ENCODE measurements at regions not wholly inside any gene's neighbourhood (a gene's known extent, or its start where the extent isn't known, plus 50 kb on each side); places are given as distances from the start of the nearest gene placed in this dataset.
"Not testable (repeated sequence)": the region's sequence is repeated elsewhere in the genome, so short reads cannot be mapped to it uniquely, and the experiment has no call there.

DNA sequence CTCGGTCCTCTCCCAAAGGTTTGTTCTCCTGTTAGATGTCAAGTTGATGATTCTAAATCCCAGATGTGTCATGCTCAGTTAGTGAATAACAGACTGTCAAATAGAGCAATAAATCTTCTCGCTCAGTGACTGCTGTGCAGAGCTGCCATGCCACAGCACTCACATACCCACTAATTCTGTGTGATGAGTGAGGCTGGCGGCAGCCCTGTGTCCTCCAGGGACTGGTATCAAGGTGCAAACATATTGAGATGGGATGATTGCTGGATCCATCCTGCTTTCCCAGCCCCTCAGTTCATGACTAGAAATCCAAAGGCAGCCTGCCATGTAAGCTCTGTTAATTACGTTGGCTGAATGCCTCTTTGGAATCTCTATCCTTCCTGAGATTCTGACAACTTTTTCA, 103.9 kb downstream of the OLIG3 start:
- CTCF ChIA-PET: interaction anchor here (0.8 kb wide), 1 partner anchor 18 kb away, joined by 3 read pairs; no protein-coding TSS in a partner anchor
- Mint-ChIP-seq H3K27me3 (no peaks in the 10 kb centered on the region), H3K27ac (peak overlapping the region; percentile 83), H3K4me1 (peaks cover 42% of the 10 kb centered on the region), H3K36me3 (ENCODE audit: low read depth) (peaks cover 23% of the 10 kb centered on the region), H3K4me3 (no peak overlapping the region), H3K9me3 (peaks cover 17% of the 10 kb centered on the region)
- no peak for DNase-seq
- POLR2A ChIA-PET: no interaction called here

DNA sequence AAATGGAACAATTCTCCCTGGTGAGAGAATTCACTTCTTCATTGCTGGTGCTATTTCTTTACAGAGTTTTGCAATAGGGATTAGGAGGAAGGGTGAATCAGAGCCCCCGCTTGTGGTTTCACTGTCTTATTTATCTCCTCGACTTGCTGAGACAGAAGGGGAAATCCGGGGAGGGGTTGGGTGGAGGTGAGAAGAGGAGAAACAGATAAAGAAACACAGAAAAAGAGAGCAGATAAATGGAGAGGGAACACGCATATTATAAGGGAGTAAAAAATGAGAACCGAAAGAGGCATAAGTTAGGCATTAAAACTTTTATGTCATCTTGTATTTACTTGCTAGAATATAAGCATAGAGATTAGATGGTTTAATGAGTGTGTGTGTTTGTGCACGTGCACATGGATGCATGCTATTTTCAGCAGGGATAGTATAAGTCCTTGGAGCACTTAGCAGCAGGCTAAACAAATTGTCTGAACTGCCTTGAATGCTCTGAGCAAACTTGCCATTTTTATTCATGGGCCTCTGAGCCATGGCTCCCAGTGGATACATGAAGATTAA, 105.0 kb downstream of the OLIG3 start:
- Mint-ChIP-seq H3K27me3 (no peaks in the 10 kb centered on the region), H3K9me3 (peaks cover 17% of the 10 kb centered on the region), H3K4me1 (peaks cover 42% of the 10 kb centered on the region), H3K4me3 (peak overlapping the region; percentile 43), H3K36me3 (ENCODE audit: low read depth) (peaks cover 23% of the 10 kb centered on the region), H3K27ac (peak overlapping the region; percentile 83)
- ChIA-PET POLR2A (no interaction called here), CTCF (no interaction called here)
- peak; percentile 76 for DNase-seq

DNA sequence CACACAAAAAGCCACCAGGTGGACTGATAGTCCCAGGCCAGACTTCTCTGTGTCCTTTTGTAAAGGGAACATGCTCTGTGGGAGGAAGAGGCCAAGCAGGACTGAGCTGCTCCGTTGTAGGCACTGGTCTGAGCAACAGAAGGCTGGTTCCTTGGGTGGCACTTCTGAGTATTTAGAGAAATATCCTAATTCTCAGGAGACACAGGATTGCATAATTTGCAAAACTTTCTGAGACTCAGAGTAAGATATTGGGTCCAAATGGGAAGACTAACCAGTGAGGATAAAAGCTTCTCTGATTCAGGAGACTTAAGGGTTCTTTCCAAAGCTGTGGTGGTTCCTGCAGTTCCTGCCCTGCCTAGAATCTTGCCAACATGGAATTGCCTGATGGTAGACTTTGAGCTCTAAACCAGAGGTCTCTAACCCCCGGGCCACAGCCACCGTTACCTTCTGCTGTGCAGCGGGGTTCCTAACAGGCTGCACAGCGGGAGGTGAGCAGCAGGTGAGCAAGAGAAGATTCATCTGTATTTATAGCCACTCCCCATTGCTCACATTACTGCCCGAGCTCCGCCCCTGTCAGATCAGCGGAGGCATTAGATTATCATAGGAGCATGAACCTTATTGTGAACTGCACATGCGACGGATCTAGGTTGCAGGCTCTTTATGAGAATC, 107.0 kb downstream of the OLIG3 start:
- Mint-ChIP-seq H3K4me1 (peaks cover 44% of the 10 kb centered on the region), H3K36me3 (ENCODE audit: low read depth) (peaks cover 21% of the 10 kb centered on the region), H3K4me3 (no peak overlapping the region), H3K27ac (peak overlapping the region; percentile 19), H3K27me3 (no peaks in the 10 kb centered on the region), H3K9me3 (peaks cover 19% of the 10 kb centered on the region)
- CTCF ChIA-PET: interaction anchor here (0.6 to 1.2 kb wide), 2 partner anchors 11 to 86 kb away, joined by 4 read pairs; no protein-coding TSS in a partner anchor
- DNase-seq: no peak
- POLR2A ChIA-PET: no interaction called here

DNA sequence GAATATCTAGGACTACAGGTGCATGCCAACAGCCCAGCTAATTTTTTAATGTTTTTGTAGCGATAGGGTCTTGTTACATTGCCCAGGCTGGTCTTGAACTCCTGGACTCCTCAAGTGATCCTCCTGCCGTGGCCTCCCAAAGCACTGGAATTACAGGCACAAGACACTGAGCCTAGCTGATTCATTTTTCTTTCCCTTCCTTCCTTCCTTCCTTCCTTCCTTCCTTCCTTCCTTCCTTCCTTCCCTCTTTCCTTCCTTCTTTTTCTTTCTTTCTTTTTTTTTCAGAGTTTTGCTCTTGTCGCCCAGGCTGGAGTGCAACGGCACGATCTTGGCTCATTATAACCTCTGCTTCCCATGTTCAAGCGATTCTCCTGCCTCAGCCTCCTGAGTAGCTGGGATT, 110.9 kb downstream of the OLIG3 start:
- H3K9me3 Mint-ChIP-seq: peaks cover 17% of the 10 kb centered on the region
- POLR2A ChIA-PET, DNase-seq, H3K27ac Mint-ChIP-seq, H3K27me3 Mint-ChIP-seq, H3K4me3 Mint-ChIP-seq: not testable (repeated sequence)
- CTCF ChIA-PET: interaction anchor here (0.6 to 0.7 kb wide), 2 partner anchors 57 to 247 kb away, joined by 3 read pairs; no protein-coding TSS in a partner anchor
- H3K4me1 Mint-ChIP-seq: peaks cover 17% of the 10 kb centered on the region
- H3K36me3 Mint-ChIP-seq (ENCODE audit: low read depth): peaks cover 11% of the 10 kb centered on the region

DNA sequence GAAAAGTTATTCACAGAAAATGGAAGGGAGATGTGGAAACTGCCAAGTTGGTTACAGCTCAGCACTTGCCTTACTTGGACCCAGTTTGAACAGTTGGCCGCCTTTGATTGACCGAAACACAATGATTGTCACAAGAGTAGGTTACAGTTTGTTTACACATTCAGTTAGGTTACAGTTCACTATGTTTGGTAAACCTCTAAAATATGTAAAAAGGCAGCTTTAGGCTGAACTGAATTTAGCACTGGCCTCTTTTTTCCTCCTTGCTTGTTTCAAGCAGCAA, 116.2 kb downstream of the OLIG3 start:
- no peak overlapping the region for H3K27ac Mint-ChIP-seq
- peaks cover 7% of the 10 kb centered on the region for H3K4me1 Mint-ChIP-seq
- H3K27me3 Mint-ChIP-seq: peaks cover 9% of the 10 kb centered on the region
- no peak overlapping the region for H3K4me3 Mint-ChIP-seq
- ChIA-PET POLR2A (no interaction called here), CTCF (no interaction called here)
- peaks cover 13% of the 10 kb centered on the region for H3K9me3 Mint-ChIP-seq
- H3K36me3 Mint-ChIP-seq (ENCODE audit: low read depth): peaks cover 4% of the 10 kb centered on the region
- DNase-seq: no peak

DNA sequence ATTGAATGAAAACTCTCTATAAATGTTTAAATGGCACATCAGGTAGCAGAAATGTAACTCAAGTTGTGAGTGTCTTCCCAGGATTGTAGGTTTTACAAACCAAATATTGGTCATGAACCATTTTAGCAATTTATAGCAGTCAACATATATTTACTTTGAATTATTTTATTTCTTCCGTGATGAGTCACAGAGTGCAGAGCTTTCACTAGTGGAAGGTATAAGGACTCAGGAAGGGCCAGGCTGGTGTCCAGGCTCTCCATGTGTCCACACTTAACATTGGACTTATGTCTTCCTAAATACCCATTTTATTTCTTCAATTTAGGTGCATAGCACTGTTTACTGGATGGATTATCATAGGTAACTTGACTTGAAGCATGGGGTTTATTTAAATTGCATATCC, 120.9 kb downstream of the OLIG3 start:
- Mint-ChIP-seq H3K9me3 (peaks cover 7% of the 10 kb centered on the region), H3K36me3 (ENCODE audit: low read depth) (peaks cover 4% of the 10 kb centered on the region), H3K4me3 (no peak overlapping the region), H3K27ac (no peak overlapping the region), H3K27me3 (peaks cover 2% of the 10 kb centered on the region), H3K4me1 (peaks cover 7% of the 10 kb centered on the region)
- no peak for DNase-seq
- CTCF ChIA-PET: interaction anchor here (1.5 kb wide), 1 partner anchor 24 kb away, joined by 3 read pairs; no protein-coding TSS in a partner anchor
- POLR2A ChIA-PET: no interaction called here

DNA sequence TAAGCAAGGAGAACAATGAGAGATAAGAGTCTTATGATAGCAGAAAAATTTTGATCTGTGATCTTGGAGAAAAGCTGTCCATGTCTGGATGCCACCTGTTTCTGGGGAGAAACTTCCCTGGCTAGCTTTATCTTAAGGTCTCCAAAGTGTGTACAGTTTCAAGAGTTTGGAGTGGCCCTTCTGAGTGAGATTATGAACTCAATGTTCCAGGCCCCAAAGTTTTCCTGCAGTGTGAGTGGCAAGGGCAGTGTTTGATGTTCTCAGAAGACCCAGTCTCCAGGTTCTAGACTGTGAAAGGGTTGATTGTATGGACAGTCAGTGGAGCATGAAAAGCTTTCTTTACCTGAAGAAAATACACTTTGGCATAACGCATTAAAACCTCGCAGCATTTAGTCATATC, 121.7 kb downstream of the OLIG3 start:
- ChIA-PET POLR2A (no interaction called here), CTCF (interaction anchor here (0.6 to 1.5 kb wide), 2 partner anchors 18 to 23 kb away, joined by 3 read pairs; no protein-coding TSS in a partner anchor)
- no peak for DNase-seq

DNA sequence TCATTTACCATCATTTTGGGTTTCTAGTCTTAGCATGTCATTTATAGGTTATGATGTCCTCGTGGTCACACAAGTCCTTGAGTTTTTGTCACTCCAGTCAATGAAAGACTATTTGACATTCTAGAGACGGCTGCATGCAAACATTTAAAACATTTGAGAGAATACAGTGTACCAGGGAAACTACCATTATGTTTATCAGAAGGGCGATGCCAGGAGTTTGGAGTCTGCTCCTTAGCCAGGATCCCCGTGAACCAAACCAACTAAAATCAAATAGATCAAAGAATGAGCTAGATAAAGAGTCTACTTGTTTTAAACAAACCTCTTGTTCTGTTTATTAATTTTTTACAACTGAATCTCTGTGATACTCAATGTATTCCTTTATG, 122.6 kb downstream of the OLIG3 start:
- DNase-seq: no peak
- Mint-ChIP-seq H3K36me3 (ENCODE audit: low read depth) (peaks cover 4% of the 10 kb centered on the region), H3K27me3 (no peaks in the 10 kb centered on the region), H3K27ac (no peak overlapping the region), H3K4me3 (no peak overlapping the region), H3K4me1 (peaks cover 7% of the 10 kb centered on the region), H3K9me3 (peaks cover 4% of the 10 kb centered on the region)
- ChIA-PET POLR2A (no interaction called here), CTCF (interaction anchor here (1.5 kb wide), 1 partner anchor 22 kb away, joined by 3 read pairs; no protein-coding TSS in a partner anchor)

More for the DNA sequence above, 121.7 kb downstream of the OLIG3 start:
- H3K9me3 Mint-ChIP-seq: peaks cover 4% of the 10 kb centered on the region
- H3K4me3 Mint-ChIP-seq: no peak overlapping the region
- no peaks in the 10 kb centered on the region for H3K27me3 Mint-ChIP-seq
- peaks cover 4% of the 10 kb centered on the region for H3K36me3 Mint-ChIP-seq (ENCODE audit: low read depth)
- H3K4me1 Mint-ChIP-seq: peaks cover 7% of the 10 kb centered on the region
- no peak overlapping the region for H3K27ac Mint-ChIP-seq

DNA sequence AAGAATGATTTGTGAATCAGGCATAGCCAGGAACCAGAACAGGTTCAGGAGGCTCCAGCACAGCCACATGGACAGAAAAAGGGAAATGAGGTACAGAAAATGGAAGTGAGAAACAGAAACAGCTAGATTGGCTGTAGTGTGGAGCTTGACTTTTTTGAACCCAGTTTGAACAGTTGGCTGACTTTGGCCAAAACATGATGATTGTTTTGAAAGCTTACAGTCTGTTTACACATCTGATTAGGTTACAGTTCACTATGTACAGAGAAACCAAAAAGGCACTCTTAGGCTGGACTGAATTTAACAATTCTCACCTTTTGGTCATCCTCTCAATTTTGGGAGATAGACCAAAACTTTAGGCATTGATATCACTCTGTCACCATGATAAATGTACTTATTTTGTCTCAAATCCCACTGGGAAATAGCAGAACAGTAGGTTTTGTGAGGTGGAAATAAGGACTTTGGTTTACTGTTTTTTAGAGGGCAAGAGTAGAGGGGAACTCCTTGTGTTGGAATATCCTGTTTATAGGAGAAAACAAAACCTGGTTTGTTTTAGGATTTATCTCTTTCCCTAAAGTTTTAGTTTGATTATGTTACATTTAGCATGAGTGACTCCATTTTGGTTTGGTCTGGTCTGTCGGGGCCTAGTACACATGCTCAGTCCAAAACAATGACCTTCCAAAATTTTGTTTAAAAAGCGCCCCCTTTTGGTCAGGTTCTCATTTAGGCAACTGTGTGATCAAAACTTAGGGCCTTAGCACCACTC, 123.1 kb downstream of the OLIG3 start:
- Mint-ChIP-seq H3K27me3 (peaks cover under 1% of the 10 kb centered on the region), H3K4me3 (no peak overlapping the region), H3K36me3 (ENCODE audit: low read depth) (no peaks in the 10 kb centered on the region), H3K9me3 (no peaks in the 10 kb centered on the region), H3K27ac (no peak overlapping the region), H3K4me1 (peaks cover 4% of the 10 kb centered on the region)
- CTCF ChIA-PET: interaction anchor here (0.6 to 1.2 kb wide), 2 partner anchors 14 to 109 kb away, joined by 3 read pairs; no protein-coding TSS in a partner anchor
- no peak for DNase-seq
- POLR2A ChIA-PET: interaction anchor here (0.6 kb wide), 1 partner anchor 53 kb away, joined by 4 read pairs; no protein-coding TSS in a partner anchor

DNA sequence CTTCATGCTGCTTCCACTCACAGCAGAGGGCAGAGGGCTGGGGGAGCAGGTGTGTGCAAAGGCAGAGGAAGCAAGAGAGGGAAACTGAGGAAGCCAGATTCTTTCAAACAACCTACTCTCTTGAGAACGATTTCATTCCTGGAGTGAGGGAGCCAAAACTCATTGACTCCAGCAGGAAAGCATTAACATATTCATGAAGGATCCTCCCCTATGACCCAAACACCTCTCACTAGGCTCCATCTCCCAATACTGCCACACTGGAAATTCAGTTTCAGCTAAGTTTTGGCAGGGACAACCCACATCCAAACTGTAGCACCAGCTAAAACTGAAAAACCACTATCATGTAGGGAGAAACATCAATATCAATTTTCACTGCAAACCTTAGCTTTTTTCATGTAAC, 125.1 kb downstream of the OLIG3 start:
- POLR2A ChIA-PET: no interaction called here
- H3K4me3 Mint-ChIP-seq: no peak overlapping the region
- no peaks in the 10 kb centered on the region for H3K36me3 Mint-ChIP-seq (ENCODE audit: low read depth)
- CTCF ChIA-PET: interaction anchor here (0.6 to 1.5 kb wide), 4 partner anchors 14 to 328 kb away, joined by 3 read pairs; no protein-coding TSS in a partner anchor
- no peak for DNase-seq
- peaks cover 4% of the 10 kb centered on the region for H3K4me1 Mint-ChIP-seq
- no peak overlapping the region for H3K27ac Mint-ChIP-seq
- H3K9me3 Mint-ChIP-seq: no peaks in the 10 kb centered on the region
- peaks cover 5% of the 10 kb centered on the region for H3K27me3 Mint-ChIP-seq

DNA sequence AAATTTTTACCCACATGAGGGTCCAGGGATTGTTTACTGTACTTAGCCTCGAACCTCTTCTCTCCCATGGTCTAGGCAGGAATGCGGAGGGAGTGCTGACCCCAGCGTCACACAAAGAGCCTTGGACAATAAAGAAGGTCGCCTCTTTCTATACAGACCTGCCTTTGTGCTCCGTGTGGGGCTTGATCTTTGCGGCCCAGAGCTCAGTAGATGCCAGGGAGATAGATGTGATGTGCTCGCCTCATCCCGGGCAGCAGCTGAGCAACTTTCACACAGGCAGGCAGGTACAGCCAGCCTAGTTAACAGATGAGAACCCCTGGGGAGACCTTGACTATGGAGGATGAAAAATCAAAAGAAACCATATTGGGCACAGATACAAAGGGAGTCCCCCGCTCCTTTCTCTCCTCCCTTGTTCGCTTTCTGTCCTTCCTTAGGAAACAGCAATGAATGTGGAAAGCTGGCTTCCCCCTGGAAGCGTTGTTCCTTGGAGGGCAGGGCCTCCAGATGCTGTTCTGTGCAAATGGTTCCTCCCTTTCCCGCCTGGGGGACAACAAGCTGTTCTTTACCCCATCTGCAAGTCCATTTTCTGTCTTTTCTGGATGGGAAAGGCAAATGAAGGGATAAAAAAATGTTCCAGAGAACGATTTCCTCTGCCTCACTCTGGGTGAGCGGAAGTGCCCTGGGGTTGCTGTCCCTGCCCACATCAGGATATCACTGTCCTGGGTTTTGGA, 128.3 kb downstream of the OLIG3 start:
- peaks cover 21% of the 10 kb centered on the region for H3K4me1 Mint-ChIP-seq
- peaks cover 9% of the 10 kb centered on the region for H3K27me3 Mint-ChIP-seq
- peaks cover 2% of the 10 kb centered on the region for H3K9me3 Mint-ChIP-seq
- no peak overlapping the region for H3K4me3 Mint-ChIP-seq
- peaks cover 2% of the 10 kb centered on the region for H3K36me3 Mint-ChIP-seq (ENCODE audit: low read depth)
- DNase-seq: no peak
- no peak overlapping the region for H3K27ac Mint-ChIP-seq
- ChIA-PET CTCF (interaction anchor here (1.7 kb wide), 1 partner anchor 10 kb away, joined by 4 read pairs; no protein-coding TSS in a partner anchor), POLR2A (no interaction called here)

DNA sequence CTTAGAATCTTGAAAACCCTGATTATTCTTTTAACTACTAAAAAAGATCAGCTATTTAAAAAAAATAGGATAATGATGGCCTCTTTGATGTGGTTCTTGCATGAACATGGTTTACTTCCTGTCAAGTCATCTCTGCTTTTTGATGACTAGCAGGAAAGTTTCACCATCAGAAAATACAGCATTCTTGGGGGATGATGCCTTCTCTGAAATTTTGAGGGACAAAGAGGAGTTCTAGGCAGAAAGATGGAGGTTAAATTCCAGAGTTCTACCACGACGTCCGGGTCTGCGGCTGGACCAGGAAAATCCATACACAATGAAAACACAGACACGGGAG, 130.4 kb downstream of the OLIG3 start:
- Mint-ChIP-seq H3K27me3 (peaks cover 9% of the 10 kb centered on the region), H3K9me3 (peaks cover 2% of the 10 kb centered on the region), H3K27ac (peak overlapping the region; percentile 55), H3K4me1 (peaks cover 18% of the 10 kb centered on the region), H3K4me3 (no peak overlapping the region), H3K36me3 (ENCODE audit: low read depth) (peaks cover 2% of the 10 kb centered on the region)
- ChIA-PET POLR2A (no interaction called here), CTCF (interaction anchor here (1.1 kb wide), 1 partner anchor 21 kb away, joined by 4 read pairs; no protein-coding TSS in a partner anchor)
- DNase-seq: peak; percentile 19

Data from activated CD4-positive, alpha-beta T cell treated with anti-CD3 and anti-CD28 coated beads, Interleukin-2, amount 10 ng/mL, durations not matched to agents 7 days and 5 days (primary cell).